ENCODE measurements at regions not wholly inside any gene's neighbourhood (a gene's known extent, or its start where the extent isn't known, plus 50 kb on each side); places are given as distances from the start of the nearest gene placed in this dataset.

DNA sequence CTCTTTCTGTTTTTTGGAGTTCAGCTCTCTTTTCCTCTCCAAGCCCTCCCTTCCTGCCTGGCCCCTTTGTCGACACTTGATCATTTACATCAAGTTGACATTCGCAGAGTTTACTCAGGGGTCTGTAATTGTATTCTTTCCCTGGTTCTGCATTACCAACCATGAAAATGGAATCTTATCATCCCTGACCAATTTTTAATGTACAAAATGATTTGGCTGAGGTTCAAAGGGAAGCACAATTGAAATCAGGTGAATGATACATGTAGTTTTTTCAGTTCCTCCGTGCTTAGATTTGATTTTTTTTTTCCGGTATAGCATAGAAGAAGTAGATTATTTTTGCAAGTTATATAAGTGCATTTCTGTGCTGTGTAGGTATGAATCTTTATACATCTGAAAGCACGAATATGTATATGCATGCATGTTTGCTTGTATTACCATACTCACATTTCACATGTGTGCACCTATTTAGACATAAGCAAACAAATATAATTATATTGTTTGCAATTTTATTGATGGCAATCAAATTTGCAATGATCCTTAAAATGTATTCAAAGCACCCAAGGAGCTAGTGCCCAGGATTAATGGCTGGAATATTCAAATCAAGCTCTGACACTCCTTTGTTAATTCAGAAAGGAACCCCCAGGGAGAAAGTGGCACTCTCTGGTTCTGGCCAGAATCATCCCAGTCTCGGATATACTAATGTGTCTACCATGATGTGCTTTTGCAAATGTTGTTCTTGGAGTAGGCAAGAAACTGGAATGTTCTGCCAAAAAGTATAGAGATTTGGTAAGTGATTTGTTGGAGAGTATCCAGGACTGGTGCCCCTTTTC is 189.3 kb downstream of the VRK1 start:
- TF ChIP-seq POLR2A (IDR thresholded peaks at IDR 0.05), result no peak
- TF ChIP-seq, protein P1, sequence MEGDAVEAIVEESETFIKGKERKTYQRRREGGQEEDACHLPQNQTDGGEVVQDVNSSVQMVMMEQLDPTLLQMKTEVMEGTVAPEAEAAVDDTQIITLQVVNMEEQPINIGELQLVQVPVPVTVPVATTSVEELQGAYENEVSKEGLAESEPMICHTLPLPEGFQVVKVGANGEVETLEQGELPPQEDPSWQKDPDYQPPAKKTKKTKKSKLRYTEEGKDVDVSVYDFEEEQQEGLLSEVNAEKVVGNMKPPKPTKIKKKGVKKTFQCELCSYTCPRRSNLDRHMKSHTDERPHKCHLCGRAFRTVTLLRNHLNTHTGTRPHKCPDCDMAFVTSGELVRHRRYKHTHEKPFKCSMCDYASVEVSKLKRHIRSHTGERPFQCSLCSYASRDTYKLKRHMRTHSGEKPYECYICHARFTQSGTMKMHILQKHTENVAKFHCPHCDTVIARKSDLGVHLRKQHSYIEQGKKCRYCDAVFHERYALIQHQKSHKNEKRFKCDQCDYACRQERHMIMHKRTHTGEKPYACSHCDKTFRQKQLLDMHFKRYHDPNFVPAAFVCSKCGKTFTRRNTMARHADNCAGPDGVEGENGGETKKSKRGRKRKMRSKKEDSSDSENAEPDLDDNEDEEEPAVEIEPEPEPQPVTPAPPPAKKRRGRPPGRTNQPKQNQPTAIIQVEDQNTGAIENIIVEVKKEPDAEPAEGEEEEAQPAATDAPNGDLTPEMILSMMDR (IDR thresholded peaks at IDR 0.05), result no peak
- TF ChIP-seq POLR2AphosphoS5 (IDR thresholded peaks at IDR 0.05), result no peak

All from suprapubic skin (tissue), 4 donors.